B cell (primary cell): ENCODE measurements at regions not wholly inside any gene's neighbourhood (a gene's known extent, or its start where the extent isn't known, plus 50 kb on each side); places are given as distances from the start of the nearest gene placed in this dataset.

Experiments
- CTCF ChIP-seq: fragments of 200-600 bp; IDR thresholded peaks from one replicate; pipeline ENCODE4 v1.8.0; 2022; ENCODE audit warnings: antibody characterized with exemption, mild to moderate bottlenecking
- EZH2 ChIP-seq: IDR thresholded peaks from 2 replicates; pipeline ENCODE4 v1.6.1; 2012; ENCODE audit warnings: borderline replicate concordance, low read depth, mild to moderate bottlenecking, moderate library complexity, low read length; ENCODE audit not compliant: insufficient read depth, poor library complexity, severe bottlenecking

- TF ChIP-seq CTCF (no peak), EZH2 (no peak)
Measured at GRCh38 chr10:8556321-8556720, 501.8 kb downstream of the GATA3 start.
